WERI-Rb-1 (cell line): ENCODE measurements at regions not wholly inside any gene's neighbourhood (a gene's known extent, or its start where the extent isn't known, plus 50 kb on each side); places are given as distances from the start of the nearest gene placed in this dataset.

ENCODE experiments used
- DNase-seq: peaks from one replicate; pipeline ENCODE4 v3.0.0-alpha.2; 2020
- H3K27ac ChIP-seq: fragments of 250-450 bp; sonication (Bioruptor Pico); 2 replicates; pipeline ENCODE4 v1.5.1; 2020; ENCODE audit warnings: mild to moderate bottlenecking, moderate library complexity
- H3K27me3 ChIP-seq: fragments of 250-450 bp; sonication (Bioruptor Pico); 2 replicates; pipeline ENCODE4 v1.5.1; 2021; ENCODE audit warnings: mild to moderate bottlenecking, low read depth, moderate library complexity; ENCODE audit not compliant: insufficient read depth, severe bottlenecking
- H3K36me3 ChIP-seq: fragments of 250-450 bp; sonication (Bioruptor Pico); 2 replicates; pipeline ENCODE4 v1.5.1; 2020; ENCODE audit warnings: mild to moderate bottlenecking, moderate library complexity
- H3K4me3 ChIP-seq: 2 replicates; pipeline ENCODE4 v1.5.1; 2011; ENCODE audit warnings: low read depth, mild to moderate bottlenecking, control low read depth, low read length
- H3K9me3 ChIP-seq: fragments of 250-450 bp; sonication (Bioruptor Pico); 2 replicates; pipeline ENCODE4 v1.5.1; 2021; ENCODE audit warnings: mild to moderate bottlenecking, moderate library complexity; ENCODE audit not compliant: severe bottlenecking
- TF ChIP-seq, protein P1 (sequence below): IDR thresholded peaks from 2 replicates; pipeline ENCODE4 v1.5.1; 2011; ENCODE audit warnings: low read depth, mild to moderate bottlenecking, control low read depth, inconsistent platforms, low read length

DNA sequence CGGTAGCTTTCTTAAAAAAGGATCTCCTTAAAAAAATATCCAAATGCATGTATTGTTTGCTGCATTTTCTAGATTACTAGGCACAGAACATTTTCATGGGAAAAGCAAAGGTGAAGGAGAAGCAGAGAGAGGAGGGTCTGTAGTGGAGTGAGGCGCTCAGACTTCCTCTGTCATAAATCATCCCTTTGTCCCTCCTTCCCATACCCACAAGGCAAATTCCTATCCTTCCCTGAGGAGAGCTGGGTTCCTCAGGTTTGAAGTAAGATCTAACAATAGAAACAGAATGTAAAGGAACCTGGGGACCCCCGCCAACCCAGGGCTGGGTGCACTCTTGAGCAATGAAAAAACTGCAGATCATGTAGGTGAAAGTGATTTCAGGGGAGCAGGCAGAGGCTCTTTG, 149.2 kb upstream of the ANKH start:
- TF ChIP-seq, protein P1, sequence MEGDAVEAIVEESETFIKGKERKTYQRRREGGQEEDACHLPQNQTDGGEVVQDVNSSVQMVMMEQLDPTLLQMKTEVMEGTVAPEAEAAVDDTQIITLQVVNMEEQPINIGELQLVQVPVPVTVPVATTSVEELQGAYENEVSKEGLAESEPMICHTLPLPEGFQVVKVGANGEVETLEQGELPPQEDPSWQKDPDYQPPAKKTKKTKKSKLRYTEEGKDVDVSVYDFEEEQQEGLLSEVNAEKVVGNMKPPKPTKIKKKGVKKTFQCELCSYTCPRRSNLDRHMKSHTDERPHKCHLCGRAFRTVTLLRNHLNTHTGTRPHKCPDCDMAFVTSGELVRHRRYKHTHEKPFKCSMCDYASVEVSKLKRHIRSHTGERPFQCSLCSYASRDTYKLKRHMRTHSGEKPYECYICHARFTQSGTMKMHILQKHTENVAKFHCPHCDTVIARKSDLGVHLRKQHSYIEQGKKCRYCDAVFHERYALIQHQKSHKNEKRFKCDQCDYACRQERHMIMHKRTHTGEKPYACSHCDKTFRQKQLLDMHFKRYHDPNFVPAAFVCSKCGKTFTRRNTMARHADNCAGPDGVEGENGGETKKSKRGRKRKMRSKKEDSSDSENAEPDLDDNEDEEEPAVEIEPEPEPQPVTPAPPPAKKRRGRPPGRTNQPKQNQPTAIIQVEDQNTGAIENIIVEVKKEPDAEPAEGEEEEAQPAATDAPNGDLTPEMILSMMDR: no peak
- no peak overlapping the region for H3K27ac ChIP-seq
- H3K27me3 ChIP-seq: no peaks in the 10 kb centered on the region
- no peak for DNase-seq
- H3K9me3 ChIP-seq: peaks cover 2% of the 10 kb centered on the region
- no peak overlapping the region for H3K4me3 ChIP-seq
- no peaks in the 10 kb centered on the region for H3K36me3 ChIP-seq

DNA sequence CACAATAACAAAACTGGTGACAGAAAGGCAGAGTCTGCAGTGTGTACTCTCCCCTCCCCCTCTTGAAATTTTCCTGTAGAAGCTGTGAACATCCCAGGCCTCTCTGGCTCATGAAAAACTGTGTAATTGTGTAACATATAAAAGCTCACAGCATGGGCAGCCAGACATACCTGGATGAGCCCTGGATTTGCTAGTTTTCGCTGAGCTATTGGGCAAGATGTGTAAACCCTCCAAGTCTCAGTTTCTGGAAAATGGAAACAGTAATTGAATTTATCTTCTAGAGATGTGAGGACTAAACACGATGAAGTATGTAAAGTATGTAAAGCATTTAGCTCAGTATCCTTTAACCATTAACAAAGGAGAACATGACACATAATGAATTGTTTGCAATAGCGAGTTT, 143.2 kb upstream of the ANKH start:
- Histone ChIP-seq H3K27me3 (no peaks in the 10 kb centered on the region), H3K4me3 (no peak overlapping the region), H3K27ac (no peak overlapping the region), H3K36me3 (no peaks in the 10 kb centered on the region), H3K9me3 (no peaks in the 10 kb centered on the region)
- TF ChIP-seq, protein P1: no peak
- DNase-seq: no peak

DNA sequence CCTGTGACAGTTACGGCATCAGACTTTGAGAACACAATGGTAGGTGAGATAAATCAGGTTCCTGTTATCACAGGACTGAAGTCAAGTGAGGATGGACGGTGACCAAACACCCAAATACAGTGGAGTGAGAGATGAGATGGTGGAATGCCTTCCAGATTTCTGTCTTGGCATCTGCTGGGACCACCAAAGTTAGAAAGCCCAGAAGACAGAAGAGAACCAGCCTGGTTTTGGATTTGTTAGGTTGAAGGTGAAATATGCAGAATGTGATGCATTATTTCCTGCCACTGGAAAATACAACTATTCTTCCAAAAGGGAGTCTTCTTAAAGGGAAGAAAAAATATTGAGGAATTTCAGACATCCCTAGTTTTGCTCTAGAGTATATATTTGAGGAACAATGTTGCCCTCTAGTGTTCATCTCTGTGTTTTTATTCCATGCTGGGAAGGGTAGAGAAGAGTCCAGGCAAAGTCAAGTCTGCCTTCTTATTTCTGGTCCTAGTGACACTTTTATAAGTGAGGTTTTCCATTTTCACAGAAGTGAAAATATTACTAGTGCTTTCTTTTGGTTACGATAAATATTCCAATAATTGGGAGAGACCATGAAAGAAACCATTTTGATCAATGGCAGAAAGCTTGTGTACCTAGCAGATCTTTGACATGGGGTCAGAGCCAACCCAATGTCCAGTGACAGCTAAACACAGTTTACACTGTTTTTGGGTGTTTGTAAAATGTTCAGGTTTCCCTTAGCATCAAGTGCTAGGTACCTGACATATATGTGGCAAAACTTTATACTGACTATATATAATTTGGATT, 142.3 kb upstream of the ANKH start:
- Histone ChIP-seq H3K4me3 (no peak overlapping the region), H3K9me3 (no peaks in the 10 kb centered on the region), H3K27ac (no peak overlapping the region), H3K27me3 (no peaks in the 10 kb centered on the region), H3K36me3 (no peaks in the 10 kb centered on the region)
- TF ChIP-seq, protein P1: peak; percentile 45
- no peak for DNase-seq

DNA sequence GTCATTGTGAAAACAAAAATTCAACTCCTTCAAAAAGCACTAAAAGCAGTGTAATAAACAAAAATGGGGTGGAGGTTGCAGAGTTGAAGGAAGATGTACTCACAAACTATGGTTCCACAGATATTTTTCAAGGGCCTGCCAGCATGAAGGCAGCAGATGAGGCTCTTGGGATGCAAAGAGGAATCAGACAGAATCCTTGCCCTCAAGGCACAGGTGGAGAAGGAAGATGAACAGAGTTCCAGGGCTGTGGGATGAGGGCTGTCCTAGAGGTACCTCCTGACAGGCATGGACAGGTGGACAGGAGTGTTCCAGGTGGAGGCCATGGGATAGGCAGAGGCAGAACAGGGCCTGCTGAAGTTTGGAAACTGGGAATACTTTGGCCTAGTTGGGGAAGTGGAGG, 140.5 kb upstream of the ANKH start:
- no peaks in the 10 kb centered on the region for H3K36me3 ChIP-seq
- TF ChIP-seq, protein P1: no peak
- no peak for DNase-seq
- H3K9me3 ChIP-seq: no peaks in the 10 kb centered on the region
- no peaks in the 10 kb centered on the region for H3K27me3 ChIP-seq
- H3K4me3 ChIP-seq: no peak overlapping the region
- H3K27ac ChIP-seq: no peak overlapping the region

DNA sequence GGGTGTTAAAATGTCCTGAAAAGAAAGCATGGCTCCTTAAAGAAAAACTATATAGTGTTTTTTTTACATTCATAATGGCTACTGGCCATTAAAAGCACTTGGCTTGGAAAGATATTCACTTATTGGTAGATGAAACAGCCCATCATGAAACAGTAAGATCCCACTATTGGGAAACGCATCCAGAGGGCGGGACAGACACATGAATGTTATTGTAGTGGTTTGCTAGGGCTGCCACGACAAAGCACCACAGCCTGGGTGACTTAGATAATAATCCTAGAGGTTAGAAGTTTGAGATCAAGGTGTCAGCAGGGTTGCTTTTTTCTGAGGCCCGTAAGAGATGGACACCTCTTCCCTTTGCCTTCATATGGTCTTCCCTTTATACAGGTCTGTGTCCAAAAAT, 139.4 kb upstream of the ANKH start:
- Histone ChIP-seq H3K4me3 (no peak overlapping the region), H3K9me3 (no peaks in the 10 kb centered on the region), H3K36me3 (no peaks in the 10 kb centered on the region), H3K27ac (no peak overlapping the region), H3K27me3 (no peaks in the 10 kb centered on the region)
- TF ChIP-seq, protein P1: no peak
- DNase-seq: no peak

DNA sequence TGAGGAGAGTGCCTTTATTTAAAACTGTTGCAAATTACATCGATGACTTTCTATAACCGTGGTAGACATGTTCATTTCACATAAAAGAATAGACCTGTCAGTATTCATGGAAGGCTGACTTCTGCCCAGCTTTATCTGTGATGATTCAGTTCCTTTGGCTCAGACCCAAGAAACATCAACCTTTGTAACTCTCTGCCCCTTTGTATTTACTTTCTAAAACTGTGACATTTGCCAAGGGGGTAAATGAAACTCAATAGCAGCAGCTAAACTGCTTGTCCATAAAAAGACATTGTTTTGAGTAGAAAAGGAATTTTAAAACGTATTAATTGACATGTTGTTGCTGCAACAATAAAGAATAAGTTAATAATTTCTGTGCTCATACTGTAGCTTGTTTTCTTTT, 137.8 kb upstream of the ANKH start:
- H3K4me3 ChIP-seq: no peak overlapping the region
- no peaks in the 10 kb centered on the region for H3K9me3 ChIP-seq
- TF ChIP-seq, protein P1: no peak
- no peak for DNase-seq
- no peaks in the 10 kb centered on the region for H3K27me3 ChIP-seq
- H3K36me3 ChIP-seq: no peaks in the 10 kb centered on the region
- H3K27ac ChIP-seq: no peak overlapping the region
